Prostate gland (tissue), 2 donors: ENCODE measurements at regions not wholly inside any gene's neighbourhood (a gene's known extent, or its start where the extent isn't known, plus 50 kb on each side); places are given as distances from the start of the nearest gene placed in this dataset.

Experiments
- CTCF ChIP-seq, 4 experiments: fragments of 200-600 bp in 2 of 4; fragments of 450-650 bp in 2 of 4; sonication (generic) in 2 of 4; IDR thresholded peaks; 1 replicate in 3 of 4; 2 replicates in 1 of 4; pipeline ENCODE4 v1.5.1; 2016 to 2019; ENCODE audit warnings: antibody characterized with exemption in 4 of 4, mild to moderate bottlenecking in 2 of 4, moderate library complexity in 2 of 4
- POLR2A ChIP-seq: fragments of 450-650 bp; IDR thresholded peaks from one replicate; pipeline ENCODE4 v1.6.1; 2016; ENCODE audit warnings: antibody characterized with exemption, mild to moderate bottlenecking

- TF ChIP-seq CTCF (IDR thresholded peaks at IDR 0.05), result no peak
- TF ChIP-seq POLR2A, result no peak
These were observed 63.8 kb upstream of the SSTR1 start for GRCh38 chr14:38143659-38144505.
